SH-SY5Y (cell line): ENCODE measurements at regions not wholly inside any gene's neighbourhood (a gene's known extent, or its start where the extent isn't known, plus 50 kb on each side); places are given as distances from the start of the nearest gene placed in this dataset.

ENCODE experiments used
- GATA2 ChIP-seq: IDR thresholded peaks from 2 replicates; pipeline ENCODE4 v1.6.1; 2011; ENCODE audit warnings: mild to moderate bottlenecking, low read depth, low read length
- GATA3 ChIP-seq: IDR thresholded peaks from 2 replicates; pipeline ENCODE4 v1.6.1; 2011; ENCODE audit warnings: low read depth, mild to moderate bottlenecking, low read length, moderate library complexity

DNA sequence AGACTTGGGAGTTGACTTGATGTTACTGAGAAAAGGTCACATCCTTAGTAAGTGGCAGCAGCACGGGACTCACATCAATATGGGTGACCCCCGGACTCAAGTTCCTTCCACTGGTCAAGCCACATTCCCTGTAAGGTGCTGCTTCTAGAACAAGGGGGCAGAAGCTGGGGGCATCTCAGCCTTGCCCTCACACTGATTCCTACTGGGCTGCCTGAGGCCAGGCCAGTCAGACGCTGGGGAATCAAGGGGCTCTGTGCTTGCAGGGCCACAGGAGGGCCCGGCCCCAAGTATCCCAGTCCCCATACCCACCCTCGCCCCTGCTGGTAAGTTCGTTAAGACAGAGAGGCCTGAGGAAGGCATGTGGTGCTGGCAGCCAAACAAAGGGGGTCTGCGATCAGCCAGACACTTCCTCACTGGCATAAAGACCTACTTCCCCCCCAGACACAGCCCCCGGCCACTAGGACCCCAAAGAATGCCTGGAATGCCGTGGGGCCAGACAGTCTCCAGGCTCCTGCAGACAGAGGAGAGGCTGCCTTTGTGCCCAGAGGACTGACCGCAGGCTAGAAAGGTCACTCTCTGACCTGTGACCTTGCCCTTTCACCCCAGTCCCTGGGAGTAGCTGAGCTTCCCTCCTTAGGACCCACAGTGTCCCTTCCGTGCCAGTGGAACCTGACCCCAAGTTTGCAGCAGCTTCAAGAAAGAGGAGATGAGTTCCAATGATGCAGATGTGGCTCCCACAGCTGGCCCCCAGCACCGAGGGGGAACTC lies 83.6 kb downstream of the HS1BP3 start:
- TF ChIP-seq GATA2 (no peak), GATA3 (no peak)
